ENCODE measurements at regions not wholly inside any gene's neighbourhood (a gene's known extent, or its start where the extent isn't known, plus 50 kb on each side); places are given as distances from the start of the nearest gene placed in this dataset.

DNA sequence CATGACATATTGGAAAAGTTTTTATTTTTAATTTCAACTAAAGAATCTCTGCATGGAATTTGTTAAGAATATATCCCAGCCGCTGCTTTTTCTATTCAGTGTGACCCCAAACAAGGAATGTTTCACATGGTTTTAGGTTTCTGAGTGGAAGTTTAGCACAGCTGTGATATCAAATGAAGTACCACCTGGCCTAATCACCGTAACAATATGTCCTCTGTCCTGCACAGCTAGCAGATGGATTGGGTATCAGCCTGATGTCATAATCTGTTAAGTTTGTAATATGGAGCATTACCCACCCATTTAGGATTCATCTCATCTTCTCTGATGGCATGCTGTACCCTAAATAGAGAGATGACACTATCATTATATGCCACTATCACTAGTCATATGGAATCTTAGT, 963.7 kb upstream of the ADGRL2 start:
- no peak for DNase-seq

DNA sequence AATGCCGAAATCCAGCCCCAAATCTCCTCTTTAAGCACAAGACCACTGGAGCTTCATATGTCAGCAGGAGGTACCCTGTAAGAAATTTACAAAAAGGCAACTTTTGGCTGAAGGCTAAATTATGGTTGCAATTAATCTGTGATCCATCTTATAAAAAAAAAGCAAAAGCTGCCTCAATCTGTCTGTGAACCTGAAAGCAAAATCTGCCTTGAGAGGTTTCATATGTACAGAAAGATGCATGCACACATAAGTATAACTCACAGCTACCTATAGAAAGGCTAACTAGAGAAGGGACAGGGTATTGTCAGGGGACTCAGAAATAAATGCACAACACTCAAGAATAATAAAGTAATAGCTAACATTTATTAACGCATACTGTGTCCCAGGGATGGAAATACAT, 964.2 kb upstream of the ADGRL2 start:
- DNase-seq = no peak

DNA sequence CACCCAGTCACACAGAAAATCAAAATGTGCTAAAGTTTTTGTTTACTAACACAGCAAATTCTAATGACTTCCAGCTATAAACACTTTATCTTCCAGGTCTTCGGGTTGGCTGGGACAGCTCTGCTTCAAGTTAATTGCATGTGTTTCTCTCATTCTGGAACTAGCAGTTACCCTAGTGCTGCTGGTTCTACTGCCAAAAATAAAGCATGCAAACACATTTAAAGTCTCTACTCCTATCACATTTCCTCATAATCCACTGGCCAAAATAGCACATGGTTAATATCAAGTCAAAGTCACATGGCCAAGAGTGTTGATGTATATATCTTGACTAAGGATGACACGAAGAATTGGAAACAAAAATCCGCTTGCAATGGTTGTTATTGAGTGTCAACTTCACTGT, 973.1 kb upstream of the ADGRL2 start:
- DNase-seq = no peak

DNA sequence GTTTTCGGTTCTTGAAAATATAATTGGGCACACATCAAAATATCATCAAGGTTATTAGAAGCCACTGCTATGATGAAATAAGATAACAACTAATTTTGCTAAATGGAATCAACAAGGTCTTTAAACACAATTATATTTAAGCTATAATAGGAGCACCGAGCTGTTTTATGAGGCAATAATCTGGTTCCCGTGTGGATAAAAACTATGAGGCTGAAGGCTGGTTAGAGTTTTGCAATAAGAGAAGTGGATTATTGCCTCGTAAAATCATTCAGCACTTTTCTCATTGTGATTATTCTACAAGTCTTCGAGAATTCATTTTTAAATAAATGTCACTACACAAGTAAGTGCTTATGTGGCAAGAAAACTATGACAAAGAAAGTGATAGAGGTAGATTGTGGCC, 975.7 kb upstream of the ADGRL2 start:
- DNase-seq = no peak

DNA sequence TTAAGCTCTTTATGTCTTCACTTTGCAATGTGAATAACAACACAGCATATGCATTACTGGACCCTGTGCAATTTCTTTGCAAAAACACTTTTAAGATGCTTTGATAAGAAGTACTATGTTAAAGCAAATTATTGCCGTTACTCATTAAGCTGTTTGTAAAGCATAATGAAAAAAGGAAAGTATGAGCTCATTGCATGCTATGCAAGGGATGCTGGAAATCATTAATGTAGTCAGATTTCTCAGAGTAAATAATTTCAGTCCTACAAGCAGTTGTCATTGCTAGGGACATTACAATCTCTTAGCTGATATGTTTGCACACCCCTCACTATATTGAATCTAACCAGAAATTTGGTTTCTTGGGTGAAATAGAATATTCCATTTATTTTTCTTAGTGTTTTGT, 982.5 kb upstream of the ADGRL2 start:
- no peak for DNase-seq

DNA sequence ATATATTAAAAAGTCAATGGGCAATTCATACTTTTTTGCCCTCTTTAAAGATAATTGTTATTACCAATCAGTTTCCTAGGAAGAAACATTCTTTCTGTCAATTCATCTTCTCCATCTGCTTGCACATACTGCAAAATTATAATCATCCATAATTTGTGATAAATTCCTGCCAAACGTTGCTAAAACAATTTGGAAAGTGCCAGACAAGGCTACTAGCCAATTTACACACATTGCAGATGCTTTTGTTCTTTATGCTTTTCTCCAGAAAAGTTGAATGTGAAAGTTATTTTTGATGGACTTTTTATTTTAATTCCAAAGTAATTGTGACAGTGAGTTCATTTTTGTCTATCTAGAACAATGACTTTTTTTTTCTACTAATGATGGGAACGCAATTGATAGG, 992.8 kb upstream of the ADGRL2 start:
- DNase-seq = no peak

DNA sequence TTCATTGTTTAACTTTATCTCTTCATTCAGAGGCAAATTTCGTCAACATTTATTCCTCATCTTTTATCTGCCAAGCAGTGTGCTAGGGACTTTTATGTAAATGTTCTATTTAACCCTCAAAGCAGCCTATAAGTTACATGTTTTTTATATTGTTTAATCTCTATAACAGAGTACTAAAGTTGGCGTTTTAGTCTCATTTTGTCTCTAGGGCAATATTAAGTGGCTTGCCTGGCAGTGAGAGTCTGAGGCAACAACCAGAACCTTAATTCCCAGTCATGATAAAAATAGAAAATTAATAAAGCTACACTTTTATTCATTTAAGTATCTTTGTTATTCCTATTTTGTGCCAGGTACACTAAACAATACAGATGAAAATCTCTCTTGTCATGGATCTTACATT, 994.3 kb upstream of the ADGRL2 start:
- DNase-seq = no peak

DNA sequence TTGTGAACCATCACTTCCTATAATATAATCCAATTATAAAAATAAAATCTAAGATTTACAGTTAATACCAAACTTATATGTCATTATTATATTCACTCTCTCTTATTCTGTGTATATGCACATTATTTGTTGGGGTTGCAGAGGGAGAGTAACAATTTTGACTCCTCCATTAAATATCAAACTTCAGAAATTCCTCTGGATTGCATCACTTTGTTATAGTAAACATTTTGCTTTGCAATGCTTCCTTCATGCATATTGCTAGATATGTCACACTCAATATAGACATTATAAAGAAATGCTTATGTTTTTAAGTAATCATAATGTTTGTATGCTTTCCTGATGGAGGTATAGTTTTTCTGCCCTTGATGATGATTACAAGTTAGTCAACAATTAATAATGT, 999.0 kb upstream of the ADGRL2 start:
- no peak for DNase-seq

DNA sequence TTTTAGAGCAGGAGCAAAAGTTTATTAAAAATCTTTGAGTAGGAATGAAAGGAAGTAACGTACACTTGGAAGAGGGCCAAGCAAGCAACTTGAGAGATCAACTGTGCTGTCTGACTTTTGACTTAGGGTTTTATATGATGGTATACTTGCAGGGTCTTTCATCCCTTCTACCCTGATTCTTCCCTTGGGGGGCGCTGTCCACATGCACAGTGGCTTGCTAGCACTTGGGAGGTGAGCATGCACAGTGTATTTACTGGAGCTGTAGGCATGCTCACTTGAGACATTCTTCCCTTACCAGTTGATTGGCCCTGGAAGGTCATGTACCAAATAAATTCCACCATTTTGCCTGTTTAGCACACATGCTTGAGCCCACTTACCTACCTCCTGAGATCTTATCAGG, 1001.3 kb upstream of the ADGRL2 start:
- DNase-seq = no peak

DNA sequence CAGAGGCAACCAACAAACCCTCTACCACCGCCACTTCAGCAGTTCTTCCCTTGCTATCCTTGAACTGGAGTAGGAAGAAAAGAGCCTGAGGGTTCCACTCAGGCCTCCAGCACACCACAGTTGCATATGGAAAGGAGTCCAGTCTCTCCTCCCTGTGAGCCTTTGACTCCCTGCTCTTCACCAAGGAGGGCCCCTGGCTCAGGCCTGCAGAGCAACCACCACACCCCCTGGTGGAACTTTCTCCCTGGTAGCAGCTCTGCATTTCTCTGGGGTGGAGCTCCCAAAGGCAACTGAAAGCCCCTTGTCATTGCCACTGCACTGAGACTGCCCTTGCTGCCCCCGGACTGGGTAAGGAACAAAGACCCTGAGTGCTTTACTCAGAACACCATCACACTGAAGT, 1021.5 kb upstream of the ADGRL2 start:
- DNase-seq = no peak

DNA sequence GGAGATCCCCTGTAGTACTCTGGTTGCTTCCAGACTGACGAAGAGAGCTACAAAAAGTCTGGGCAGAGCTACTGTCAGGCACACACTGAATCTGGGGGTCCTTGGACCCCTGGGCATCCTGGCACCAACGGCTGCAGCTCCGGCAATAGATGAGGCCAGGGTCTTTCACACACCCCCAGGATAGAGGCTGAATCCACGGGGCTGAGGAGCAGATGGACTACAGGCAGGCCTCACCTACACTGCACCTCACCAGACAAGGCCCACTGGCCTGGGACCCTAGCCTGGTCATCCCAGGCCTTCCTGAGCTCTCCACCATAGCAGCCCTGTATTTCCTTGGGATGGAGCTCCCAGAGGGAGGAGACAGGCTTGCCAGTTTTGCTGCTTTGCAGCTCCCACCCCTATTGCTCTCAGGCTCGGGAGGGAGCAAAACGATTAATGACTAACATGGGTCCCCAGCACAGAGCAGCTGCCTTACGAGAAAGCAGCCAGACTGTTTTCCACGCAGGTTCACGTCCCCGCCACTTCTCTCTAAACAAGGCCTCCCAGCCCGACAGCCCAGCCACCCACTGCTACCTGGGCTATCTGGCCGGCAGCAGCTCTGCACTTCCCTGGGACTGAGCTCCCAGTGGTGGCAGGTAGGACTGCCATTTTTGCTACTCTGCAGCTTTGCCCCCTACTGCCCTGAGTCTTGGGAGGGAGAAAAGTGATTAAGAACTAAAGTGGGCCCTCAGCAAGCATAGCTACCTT, 1022.5 kb upstream of the ADGRL2 start:
- DNase-seq = no peak

DNA sequence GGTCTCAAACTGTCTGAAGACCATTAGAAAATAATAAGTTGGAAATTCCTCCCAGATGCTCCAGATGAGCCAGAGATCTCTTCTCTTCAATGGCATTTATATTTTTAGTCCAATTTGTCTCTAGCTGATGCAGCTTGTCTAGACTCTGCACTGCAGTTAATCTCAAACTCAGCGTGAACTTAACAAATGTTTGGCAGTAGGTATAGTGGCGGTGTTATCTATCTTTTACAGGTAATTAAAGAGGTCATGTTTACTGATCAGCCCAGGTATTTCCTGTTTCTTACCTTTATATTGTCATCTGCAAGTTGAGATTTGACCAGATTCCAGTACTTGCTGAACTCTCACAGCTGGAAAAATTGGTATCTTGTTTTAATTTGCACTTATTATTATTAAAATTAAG, 1024.5 kb upstream of the ADGRL2 start:
- no peak for DNase-seq

DNA sequence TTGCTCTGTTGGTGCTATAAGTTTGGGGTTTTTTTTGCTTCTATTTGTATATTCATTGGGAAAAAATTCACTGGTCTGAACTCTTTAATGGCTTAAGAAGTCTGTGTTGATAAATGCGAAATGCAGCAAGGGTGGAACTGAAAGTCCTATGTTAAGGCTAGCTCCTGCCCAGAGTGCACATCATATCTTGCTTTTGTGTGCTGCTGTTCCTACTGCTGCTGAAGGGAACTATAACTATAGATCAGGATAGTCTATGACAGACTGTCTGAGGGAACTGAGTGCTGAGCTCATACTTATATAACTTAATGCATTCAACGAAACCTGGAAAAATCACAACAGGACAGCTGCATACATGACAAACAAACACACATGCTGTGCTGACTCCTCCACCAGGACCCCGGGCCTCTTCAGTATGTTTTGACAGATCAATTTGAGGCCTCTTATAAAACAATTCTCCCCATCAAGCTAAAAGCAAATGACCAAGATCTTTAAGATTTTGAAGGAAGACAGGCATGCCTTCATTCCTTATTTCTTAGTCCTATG, 1031.5 kb upstream of the ADGRL2 start:
- DNase-seq = no peak

DNA sequence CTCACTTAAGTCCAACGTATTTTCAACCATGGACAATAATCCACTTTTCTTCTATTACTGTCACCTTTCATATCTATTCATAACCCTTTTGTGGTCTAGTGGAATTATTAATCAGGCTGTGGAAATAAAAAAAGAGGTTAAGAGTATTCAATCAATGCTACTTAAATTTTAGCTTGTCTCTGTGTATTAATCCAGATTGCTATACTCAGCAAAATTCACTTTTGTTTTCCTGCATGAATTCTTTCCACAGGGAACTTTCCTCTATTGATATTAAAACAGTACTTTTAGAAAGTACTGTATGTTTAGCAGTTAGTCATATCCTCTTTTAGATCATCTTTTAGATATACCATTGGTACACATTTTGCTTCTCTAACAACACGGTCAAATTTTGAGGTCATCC, 1033.0 kb upstream of the ADGRL2 start:
- no peak for DNase-seq

DNA sequence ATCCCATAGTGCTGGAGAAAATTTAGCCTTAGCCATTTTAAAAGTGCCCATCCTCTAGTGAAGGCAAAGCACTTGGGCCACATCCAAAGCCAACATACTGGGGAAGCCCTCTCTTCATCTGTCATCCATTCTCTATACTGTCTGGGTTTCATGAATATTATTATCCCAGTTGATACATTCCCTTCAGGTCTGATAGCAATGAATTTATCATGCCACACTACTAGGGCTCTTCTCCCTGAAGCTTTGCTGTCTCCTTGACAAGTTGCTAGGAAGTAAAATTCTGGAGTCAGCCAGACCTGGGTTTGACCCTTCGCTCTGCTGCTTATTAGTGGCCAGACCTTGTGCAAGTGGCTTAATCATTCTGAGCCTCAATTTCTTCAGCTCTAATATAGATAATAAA, 1041.4 kb upstream of the ADGRL2 start:
- no peak for DNase-seq

DNA sequence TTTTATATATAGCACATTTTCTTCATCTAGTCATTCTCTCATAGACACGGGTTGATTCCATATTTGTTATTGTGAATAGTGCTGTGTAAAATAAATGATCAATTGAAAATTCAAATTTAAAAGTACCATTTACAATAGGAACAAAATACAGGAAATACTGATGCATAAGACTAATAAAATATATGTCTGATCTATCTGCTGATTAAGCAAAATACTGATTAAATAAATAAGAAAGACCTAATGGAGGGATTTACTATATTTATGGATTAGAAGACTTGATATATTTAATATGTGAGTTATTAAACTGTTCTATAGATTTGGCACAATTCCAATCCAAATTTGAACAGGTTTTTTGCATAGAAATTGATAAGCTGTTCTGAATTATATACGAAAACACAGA, 1044.8 kb upstream of the ADGRL2 start:
- DNase-seq = no peak

DNA sequence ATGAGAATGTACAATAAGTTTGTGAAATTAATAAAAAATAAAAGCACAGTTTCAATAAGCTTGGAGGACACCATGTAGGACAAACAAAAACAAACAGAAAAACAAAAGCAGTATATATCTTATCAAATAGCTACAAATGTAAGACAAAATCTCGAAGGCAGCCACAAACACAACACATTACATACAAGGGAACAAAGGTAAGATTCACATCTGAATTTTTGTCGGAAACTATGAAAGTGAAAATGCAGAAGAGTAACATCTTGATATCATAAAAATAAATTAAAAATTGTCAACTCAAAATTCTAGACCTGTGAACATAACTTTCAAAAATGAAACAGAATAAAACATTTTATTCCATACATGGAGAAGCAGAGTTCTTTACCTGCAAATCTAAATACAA, 1049.5 kb upstream of the ADGRL2 start:
- no peak for DNase-seq

DNA sequence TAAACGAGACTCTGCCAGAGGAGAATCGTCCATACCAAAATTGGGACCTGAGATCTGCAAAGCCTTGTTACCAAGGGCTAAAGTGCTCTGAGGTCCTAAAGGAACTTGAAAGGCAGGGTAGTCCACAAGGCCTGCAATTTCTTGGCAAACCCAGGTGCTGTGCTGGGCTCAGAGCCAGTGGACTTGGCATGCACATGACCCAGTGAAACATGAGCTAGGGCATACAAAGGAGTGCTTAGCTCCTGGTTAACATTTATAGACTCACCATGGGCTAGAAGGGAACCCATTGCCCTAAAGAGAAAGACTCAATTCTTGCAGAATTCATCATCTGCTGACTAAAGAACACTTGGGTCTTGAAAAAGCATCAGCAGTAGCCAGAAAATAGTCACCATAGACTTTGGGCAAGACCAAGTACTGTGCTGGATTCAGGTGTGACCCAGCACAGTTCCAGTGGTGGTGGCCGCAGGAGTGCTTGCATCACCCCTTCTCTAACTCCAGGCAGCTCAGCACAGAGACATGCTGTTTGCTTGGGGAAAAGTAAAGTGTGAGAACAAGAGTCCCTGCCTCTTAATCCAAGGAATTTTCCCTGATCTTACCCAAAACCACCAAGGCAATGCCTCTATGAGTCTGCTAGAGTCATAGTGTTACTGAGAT, 1069.4 kb upstream of the ADGRL2 start:
- DNase-seq = no peak

DNA sequence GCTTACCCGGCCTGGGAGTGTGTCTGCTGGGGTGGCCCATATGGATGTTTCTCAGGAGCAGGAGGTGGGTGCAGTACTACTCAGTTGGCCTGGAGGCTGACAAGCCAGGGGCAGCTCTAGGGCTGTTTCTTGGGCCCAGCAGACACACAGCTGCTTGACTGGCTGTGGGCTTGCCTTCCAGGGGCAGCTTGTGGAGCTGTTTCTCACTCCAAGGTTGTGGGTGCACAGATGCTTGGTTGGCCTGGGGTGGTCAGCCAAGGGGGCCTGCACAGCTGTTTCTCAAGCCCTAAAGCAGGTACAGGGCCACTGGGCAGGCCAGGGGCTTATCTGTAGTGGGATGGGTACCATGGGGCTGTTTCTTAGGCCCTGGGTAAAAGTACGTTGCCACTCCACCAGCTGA, 1078.1 kb upstream of the ADGRL2 start:
- no peak for DNase-seq

DNA sequence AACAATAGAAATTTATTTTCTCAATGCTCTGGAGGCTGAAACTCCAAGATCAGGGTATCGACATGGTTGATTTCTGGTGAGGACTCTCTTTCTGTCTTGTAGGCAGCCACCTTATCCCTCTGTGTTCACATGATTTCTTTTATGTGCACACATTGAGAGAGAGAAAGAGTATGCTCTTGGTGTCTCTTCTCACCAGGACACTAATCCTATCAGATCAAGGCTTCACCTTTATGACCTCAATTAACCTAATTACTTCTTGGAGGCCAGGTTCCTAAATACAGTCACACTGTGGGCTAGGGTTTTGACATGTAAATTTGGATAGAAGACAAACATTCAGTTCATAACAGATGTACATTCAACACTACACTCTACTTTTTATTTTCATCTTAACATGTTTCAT, 1094.2 kb upstream of the ADGRL2 start:
- DNase-seq = no peak

DNA sequence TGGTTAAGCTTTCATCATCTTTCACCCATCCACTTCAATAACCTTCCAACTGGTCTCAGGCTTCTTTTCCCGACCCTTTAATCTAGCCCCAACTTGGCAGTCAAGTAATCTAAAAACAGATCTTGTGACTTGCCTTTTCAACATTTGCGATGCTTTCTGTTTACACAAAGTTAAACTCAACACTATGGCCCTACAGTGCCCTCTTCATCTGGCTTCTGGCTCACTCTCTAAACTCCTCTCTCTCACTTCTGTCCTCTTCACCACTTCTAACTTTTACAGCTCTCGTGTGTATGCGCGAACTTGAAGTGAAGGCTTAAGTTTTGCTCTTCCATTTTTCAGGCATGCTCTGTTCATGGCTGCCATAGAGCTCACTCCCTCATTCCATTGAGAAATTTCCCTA, 1122.3 kb upstream of the ADGRL2 start:
- DNase-seq = no peak

DNA sequence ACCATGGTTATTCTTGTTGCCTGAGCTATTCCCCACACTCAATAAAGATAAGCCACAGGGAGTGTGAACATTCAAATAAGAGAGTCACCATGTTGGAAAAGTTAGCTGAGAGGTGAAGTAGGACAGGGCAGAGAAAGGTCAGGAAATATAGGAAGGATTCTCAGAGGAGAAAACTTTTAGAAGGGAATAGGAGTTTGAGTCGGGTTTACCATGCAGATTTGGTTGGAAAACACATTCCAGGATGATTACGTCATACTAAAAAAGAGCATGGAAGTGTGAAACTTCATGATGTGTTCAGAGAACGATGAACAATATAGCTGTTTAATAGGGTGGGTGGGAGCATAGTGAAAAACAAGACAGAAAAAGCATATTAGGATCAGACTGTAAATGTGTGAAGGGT, 1125.3 kb upstream of the ADGRL2 start:
- no peak for DNase-seq

DNA sequence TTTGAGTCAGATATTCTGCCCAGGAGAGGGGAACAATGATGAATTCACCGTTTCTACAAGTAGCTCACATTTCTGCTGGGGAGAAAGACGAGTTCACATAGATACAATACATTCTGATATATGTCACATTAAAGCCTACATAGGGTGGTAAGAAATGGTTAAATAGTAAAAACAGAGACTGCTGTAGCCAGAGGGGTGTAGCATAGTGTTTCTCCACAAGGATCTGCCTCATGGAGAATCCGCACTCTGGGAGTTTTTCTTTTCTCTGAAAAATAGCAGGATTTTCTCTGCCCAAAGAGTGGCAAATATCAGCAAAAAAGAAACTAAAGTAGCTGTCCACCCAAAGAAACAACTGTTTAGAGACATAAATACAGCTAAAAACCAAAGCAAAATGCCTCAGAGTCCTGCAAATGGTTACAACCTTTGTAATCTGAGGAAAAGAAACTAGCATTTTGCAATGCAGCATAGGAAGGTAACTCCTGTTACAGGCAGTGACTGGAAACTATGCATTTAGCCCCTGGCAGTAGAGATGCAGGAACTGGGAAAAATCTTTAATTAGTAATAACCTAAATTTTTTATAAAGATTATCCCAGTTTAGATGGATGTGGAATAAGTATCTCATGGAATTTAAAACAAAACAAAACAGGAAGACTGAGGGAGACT, 1126.7 kb upstream of the ADGRL2 start:
- DNase-seq = no peak

DNA sequence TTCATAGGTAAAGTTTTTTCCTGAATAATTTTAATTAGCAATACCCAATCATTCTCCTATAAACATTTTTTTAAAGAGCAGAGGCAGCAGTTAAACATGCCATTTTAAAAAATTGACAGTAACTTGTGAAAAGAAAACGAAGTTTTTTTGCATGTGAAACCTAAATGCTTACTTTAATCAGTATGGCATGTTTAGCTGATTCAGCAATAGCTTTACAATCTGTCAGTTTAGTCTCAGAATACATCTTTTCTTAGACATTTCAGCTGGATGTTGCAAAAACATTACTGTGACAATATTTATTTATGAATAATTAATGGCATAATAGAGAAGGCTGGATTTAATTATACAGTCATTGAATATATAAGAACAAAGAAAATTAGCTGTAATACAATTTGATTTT, 1132.4 kb upstream of the ADGRL2 start:
- DNase-seq = no peak

All from midbrain (tissue), 1 donor.